Cerebellar cortex (tissue), 1 donor: ENCODE measurements at regions not wholly inside any gene's neighbourhood (a gene's known extent, or its start where the extent isn't known, plus 50 kb on each side); places are given as distances from the start of the nearest gene placed in this dataset.

Source experiments
- DNase-seq: peaks from one replicate; pipeline ENCODE4 v3.0.0-alpha.2; 2015; ENCODE audit warnings: low spot score

DNA sequence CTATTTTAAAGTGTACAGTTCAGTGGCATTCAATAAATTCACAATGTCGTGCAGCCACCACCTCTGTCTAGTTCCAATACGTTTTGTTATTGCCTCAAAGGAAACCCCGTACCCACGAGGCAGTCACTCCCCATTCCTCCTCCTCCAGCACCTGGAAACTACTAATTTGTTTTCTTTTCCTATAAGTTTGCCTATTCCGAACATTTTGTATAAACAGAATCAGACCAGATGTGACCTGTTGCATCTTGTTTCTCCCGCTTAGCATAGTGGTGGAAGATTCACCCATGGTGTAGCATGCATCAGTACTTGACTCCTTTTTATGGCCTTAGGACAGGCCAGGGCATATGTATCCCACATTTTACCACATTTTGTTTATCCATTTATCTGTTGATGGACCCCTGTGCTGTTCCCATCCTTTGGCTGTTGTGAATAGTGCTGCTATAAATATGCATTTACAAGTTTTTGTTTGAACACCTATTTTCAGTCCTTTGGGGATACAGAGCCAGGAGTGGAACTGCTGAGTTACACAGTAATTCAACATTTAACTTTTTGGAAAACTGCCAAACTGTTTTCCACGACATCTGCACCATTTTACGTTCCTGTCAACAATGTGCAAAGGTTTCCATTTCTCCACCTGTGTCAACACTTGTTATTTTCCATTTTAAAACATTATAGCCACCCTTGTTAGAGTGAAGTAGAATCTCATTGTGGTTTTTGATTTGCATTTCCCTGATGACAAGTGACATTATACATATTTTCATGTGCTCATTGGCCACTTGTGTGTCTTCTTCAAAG, 57.8 kb upstream of the STX18 start:
- no peak for DNase-seq

DNA sequence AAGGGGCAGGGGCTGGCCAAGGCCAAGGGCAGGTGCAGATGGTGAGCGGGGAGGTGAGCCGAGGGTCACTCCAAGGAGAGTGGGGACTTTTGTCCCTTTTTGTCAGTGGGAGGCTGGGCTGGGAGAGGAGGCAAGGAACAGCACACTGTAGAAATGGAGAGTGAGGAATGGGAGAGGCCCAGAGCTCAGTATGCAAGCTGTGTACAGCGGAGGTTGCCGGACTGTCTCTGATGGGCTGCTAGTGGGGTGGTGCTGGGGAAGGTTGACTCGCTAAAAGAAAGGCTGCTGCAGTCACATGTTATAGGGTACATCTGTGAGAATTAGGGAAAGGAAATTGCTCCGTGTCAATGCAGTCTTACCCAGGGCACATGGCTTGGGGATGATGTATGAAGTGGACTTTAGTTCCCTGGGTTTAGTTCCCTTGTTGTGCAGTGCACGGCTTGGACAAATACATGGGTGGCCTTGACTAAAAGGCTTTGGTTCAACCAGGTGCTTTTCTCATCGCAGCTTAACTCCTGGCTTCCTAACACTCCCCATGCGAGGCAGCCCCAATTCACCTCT, 57.1 kb upstream of the STX18 start:
- no peak for DNase-seq

DNA sequence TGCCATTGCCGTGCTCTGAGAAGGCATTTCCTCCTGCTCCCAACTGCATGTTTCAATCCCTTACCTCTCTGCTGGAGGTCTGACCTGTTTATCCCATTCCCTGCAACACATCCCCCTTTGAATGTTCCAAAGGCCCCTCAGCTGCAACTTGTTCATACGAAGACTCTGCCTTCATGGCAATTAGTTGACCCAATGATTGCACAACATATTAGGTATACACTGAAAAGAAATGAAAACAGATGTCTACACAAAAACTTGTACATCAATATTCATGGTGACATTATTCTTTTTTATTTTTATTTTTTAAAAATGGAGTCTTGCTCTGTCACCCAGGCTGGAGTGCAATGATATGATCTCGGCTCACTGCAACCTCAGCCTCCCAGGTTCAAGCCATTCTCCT, 54.9 kb upstream of the STX18 start:
- no peak for DNase-seq

DNA sequence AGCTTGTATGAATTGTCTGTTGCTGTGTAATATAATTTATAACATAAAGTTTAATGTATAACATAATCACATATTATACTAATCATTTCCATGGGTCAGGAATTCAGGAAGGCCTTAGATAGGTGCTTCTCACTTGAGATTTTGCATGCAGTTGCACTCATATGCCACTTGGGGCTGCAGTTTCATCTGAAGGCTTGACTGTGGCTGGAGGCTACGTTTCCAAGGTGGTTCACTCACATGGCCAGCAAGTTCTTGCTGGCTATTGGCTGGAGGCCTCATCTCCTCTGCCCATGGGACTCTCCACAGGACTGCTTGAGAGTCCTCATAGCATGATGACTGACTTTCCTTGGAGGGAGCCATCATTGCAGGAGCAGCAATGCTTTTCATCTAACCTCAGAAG, 53.4 kb upstream of the STX18 start:
- DNase-seq: no peak

DNA sequence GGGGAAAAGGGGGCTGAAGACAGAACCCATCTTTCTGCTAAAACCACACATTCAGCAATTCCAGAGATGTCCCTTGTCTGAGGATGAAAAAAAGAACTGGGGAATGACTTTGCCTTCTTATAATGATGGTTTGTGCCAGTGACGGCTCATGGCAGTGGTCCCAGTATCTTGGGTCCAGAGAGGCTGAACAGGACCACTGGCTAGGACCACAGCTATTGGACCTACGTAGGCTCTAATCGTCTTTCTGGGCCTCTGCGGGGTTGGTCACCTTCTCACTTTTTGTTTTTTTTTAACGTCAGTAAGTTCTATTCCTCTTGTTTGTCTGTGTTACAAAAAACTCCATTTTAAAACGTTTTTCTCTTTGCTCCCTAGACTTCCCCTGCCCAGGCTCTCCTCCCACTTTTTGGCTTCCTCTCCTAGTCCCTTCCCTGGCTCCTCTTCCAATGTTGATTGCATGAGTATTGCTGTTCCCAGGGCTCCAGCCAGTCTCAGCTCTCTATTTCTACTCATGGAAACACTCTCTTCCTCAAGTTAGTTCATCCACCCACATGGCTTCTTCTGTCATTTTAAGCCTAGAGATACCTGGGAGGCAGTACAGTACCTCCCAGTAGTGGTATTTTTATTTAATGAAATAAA, 52.6 kb upstream of the STX18 start:
- no peak for DNase-seq

DNA sequence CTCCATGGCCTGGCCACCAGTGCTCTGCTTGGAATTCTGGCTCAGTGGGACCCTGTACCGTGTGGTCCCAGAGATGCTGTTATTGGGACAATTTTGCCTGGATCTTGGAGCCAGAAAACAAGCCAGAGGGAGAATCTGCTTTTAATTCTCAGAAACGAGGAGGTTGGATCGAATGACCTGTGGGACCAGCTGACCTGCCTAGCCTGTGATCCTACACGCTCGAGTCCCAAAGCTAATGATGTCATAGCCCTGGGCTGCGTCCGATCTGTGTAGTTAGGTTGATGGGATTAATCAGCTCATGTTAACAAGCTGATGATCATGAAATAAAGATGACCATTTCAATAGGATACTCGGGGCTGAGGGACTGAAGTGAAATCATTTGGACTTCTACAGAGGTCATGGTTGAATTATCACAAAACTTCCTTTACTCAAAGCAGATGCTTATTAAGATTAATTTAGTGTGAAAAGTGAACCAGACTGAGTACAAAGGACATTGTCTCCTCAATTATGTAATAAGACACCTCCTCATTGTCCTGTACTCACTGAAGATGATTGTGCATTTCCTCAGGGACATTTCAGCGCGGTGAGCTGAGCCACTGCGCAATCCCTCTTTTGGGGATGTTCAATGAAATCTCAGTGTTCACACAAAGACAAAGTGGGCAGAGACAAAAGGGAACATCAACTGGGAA, 51.9 kb upstream of the STX18 start:
- DNase-seq: no peak

DNA sequence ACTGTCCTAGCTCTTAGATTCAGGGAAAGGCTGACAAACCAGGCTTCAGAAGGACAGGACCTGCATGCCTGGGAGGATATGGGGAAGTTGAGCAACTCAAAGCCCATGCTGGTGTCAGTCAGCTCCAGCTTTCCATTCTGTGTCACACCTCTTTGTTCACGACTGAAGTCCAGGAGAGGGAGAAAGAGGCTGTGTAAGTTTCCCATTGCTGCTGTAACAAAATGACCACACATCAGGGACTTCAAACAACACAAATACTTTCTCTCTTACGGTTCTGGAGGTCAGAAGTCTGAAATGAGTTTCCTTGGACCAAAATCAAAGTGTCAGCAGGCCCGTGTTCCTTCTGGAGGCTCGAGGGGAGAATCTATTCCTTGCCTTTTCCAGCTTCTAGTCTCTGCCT, 50.6 kb upstream of the STX18 start:
- DNase-seq: no peak
